ENCODE measurements at regions not wholly inside any gene's neighbourhood (a gene's known extent, or its start where the extent isn't known, plus 50 kb on each side); places are given as distances from the start of the nearest gene placed in this dataset.

DNA sequence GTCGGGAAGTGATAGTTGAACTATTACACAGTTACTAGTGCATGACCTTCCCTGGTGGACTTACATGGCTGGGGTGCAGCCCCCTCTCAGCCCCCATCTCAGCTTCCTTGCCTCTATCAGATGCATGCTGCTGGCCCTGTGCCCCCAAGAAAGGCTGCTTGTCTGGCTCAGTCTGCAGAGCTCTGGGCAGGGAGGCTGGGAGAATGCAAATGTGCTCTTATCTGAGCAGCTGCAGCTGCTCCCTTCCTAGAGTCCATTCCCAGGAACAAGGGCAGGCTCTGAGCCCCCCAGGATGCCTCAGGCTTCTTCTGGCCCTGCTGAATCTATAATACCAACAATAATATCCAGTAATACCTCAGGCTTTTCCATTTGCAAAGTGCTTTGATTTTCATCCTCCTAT lies 218.1 kb upstream of the SRRM4 start:
- Histone ChIP-seq H3K9me3 (no peaks in the 10 kb centered on the region), H3K4me1 (no peaks in the 10 kb centered on the region), H3K27me3 (no peaks in the 10 kb centered on the region), H3K36me3 (no peaks in the 10 kb centered on the region), H3K27ac (no peak overlapping the region), H3K4me3 (no peak overlapping the region)
- 85% methylated on average over 1 of the region's 1 CpG; no CpG with 5 or more reads in 1 of the 2 donors for WGBS, 2 donors (ENCODE audit: low coverage in 1 of 2)
- in situ Hi-C loops (cut with MboI; ENCODE audit: low pct_ligation_motif_present in 1 of 4, low pct_unique_long_range_greater_than_20kb in 1 of 4, low sequenced_read_pairs in 3 of 4) (no loop called here), intact Hi-C loops (cut with DNase I; ENCODE audit: low total_unique reads) (no loop called here)
- DNase-seq, result no peak
- no peak for TF ChIP-seq POLR2A (IDR thresholded peaks at IDR 0.05)
- no peak for TF ChIP-seq CTCF (IDR thresholded peaks at IDR 0.05)
- TF ChIP-seq POLR2AphosphoS5 (IDR thresholded peaks at IDR 0.05), result no peak
- TF ChIP-seq EP300 (IDR thresholded peaks at IDR 0.05; ENCODE audit: low read depth), result no peak

DNA sequence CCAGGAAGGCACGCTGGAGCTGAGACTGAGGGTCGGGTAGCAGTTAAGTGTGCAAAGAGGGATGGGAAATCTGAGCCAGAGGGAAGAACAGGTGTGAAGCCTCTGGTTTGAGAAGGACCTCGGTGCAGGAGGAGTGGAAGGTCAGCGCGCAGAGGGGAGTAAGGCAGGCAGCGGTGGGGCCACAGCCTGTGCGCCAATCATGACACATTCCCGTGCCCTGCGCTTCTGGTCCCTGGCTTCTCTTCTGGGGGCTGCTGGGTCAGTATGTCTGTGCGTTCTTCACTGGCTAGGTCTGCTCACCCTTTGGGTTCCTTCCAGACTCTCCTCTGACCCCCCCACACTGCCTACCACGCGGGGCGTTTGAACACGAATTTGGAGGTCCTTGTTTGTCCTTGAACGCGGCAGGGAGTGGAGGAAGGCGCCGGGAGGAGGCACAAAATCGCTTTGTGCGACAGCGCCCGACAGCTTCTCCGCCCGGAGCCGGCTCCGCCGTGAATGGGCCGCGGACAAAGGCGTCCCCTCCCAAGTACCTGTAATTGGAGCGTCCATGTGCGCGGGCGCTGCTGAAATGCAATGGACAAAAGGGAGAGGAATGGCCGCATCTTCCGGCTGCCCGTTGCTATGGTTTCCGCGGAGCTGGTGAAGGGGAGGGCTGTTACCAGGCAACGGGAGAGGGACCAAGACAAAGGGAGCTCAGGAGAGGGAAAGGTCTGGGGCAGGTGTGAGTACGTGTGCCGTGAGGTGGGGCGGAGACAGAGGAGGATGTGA lies 207.2 kb upstream of the SRRM4 start:
- intact Hi-C loops (cut with DNase I; ENCODE audit: low total_unique reads) (no loop called here), in situ Hi-C loops (cut with MboI; ENCODE audit: low pct_ligation_motif_present in 1 of 4, low pct_unique_long_range_greater_than_20kb in 1 of 4, low sequenced_read_pairs in 3 of 4) (no loop called here)
- H3K9me3 ChIP-seq, result no peaks in the 10 kb centered on the region
- peaks cover 17% of the 10 kb centered on the region for H3K27me3 ChIP-seq
- no peak for TF ChIP-seq POLR2A (IDR thresholded peaks at IDR 0.05)
- H3K36me3 ChIP-seq, result no peaks in the 10 kb centered on the region
- DNase-seq, result no peak
- no peak overlapping the region for H3K27ac ChIP-seq
- no peaks in the 10 kb centered on the region for H3K4me1 ChIP-seq
- H3K4me3 ChIP-seq, result no peak overlapping the region
- 23 to 33% methylated on average over 3 to 43 of the region's 43 CpGs for WGBS, 2 donors (ENCODE audit: low coverage in 1 of 2)

GRCh38 chr12:118777504-118777903 lies 203.8 kb upstream of the SRRM4 start:
- no peak for DNase-seq
- in situ Hi-C loops (cut with MboI; ENCODE audit: low pct_ligation_motif_present in 1 of 4, low pct_unique_long_range_greater_than_20kb in 1 of 4, low sequenced_read_pairs in 3 of 4), result no loop called here
- H3K4me1 ChIP-seq, result no peaks in the 10 kb centered on the region

GRCh38 chr12:118778077-118778476 lies 203.3 kb upstream of the SRRM4 start:
- WGBS, 2 donors (ENCODE audit: low coverage in 1 of 2), result 67 to 75% methylated on average over 2 of the region's 2 CpGs
- peaks cover 14% of the 10 kb centered on the region for H3K27me3 ChIP-seq
- no peak overlapping the region for H3K4me3 ChIP-seq
- H3K9me3 ChIP-seq, result no peaks in the 10 kb centered on the region
- in situ Hi-C loops (cut with MboI; ENCODE audit: low pct_ligation_motif_present in 1 of 4, low pct_unique_long_range_greater_than_20kb in 1 of 4, low sequenced_read_pairs in 3 of 4), result no loop called here
- intact Hi-C loops (cut with DNase I; ENCODE audit: low total_unique reads), result no loop called here
- TF ChIP-seq POLR2AphosphoS5 (IDR thresholded peaks at IDR 0.05) (no peak), POLR2A (IDR thresholded peaks at IDR 0.05) (no peak), CTCF (IDR thresholded peaks at IDR 0.05) (no peak), EP300 (IDR thresholded peaks at IDR 0.05; ENCODE audit: low read depth) (no peak)
- DNase-seq, result no peak
- H3K4me1 ChIP-seq, result no peaks in the 10 kb centered on the region
- no peaks in the 10 kb centered on the region for H3K36me3 ChIP-seq
- no peak overlapping the region for H3K27ac ChIP-seq

More at GRCh38 chr12:118777504-118777903, 203.8 kb upstream of the SRRM4 start:
- Histone ChIP-seq H3K36me3 (no peaks in the 10 kb centered on the region), H3K4me3 (no peak overlapping the region), H3K27me3 (peaks cover 17% of the 10 kb centered on the region), H3K9me3 (no peaks in the 10 kb centered on the region), H3K27ac (no peak overlapping the region)
- 68 to 71% methylated on average over 3 of the region's 3 CpGs for WGBS, 2 donors (ENCODE audit: low coverage in 1 of 2)
- TF ChIP-seq CTCF (IDR thresholded peaks at IDR 0.05) (no peak), POLR2A (IDR thresholded peaks at IDR 0.05) (no peak), EP300 (IDR thresholded peaks at IDR 0.05; ENCODE audit: low read depth) (no peak), POLR2AphosphoS5 (IDR thresholded peaks at IDR 0.05) (no peak)
- intact Hi-C loops (cut with DNase I; ENCODE audit: low total_unique reads), result no loop called here

GRCh38 chr12:118780939-118781338 lies 200.4 kb upstream of the SRRM4 start:
- Histone ChIP-seq H3K4me1 (no peaks in the 10 kb centered on the region), H3K4me3 (no peak overlapping the region), H3K27me3 (no peaks in the 10 kb centered on the region), H3K9me3 (no peaks in the 10 kb centered on the region), H3K27ac (no peak overlapping the region), H3K36me3 (no peaks in the 10 kb centered on the region)
- TF ChIP-seq CTCF (IDR thresholded peaks at IDR 0.05), result no peak
- no peak for TF ChIP-seq POLR2AphosphoS5 (IDR thresholded peaks at IDR 0.05)
- no peak for TF ChIP-seq EP300 (IDR thresholded peaks at IDR 0.05; ENCODE audit: low read depth)
- TF ChIP-seq POLR2A (IDR thresholded peaks at IDR 0.05), result no peak
- intact Hi-C loops (cut with DNase I; ENCODE audit: low total_unique reads) (no loop called here), in situ Hi-C loops (cut with MboI; ENCODE audit: low pct_ligation_motif_present in 1 of 4, low pct_unique_long_range_greater_than_20kb in 1 of 4, low sequenced_read_pairs in 3 of 4) (no loop called here)
- no peak for DNase-seq
- 43 to 78% methylated on average over 2 to 7 of the region's 7 CpGs for WGBS, 2 donors (ENCODE audit: low coverage in 1 of 2)
